ENCODE measurements at regions not wholly inside any gene's neighbourhood (a gene's known extent, or its start where the extent isn't known, plus 50 kb on each side); places are given as distances from the start of the nearest gene placed in this dataset.

DNA sequence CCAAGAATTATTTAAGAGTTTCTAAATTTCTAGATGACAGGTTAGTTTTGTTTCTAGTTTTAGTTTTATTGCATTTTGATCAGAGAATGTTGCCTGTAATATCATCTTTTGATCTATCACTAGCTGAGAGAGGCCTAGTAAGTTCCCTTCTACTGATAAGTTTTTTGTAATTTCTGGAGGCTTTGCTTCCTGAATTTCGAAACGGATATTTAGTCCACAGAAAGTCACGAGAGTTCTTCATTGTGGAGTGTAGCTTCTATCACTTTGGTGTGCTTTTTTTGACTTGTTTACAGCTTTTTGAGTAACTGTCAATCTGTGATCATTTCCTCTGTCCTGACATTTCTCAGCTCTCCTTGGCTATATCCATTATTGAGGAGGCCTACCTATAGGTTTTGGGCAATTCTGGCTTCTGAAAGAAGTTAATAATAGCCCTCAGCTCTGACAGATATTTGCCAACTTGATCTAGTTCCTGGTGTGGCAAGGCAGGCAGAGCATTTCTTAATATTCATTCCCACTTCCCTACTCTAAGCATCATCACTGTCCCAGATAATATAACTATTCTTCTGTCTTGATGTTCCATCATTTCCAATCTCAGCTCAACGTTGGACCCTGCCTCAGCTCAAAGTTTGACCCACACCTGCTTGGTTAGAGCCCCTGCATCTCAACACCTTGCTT is 171.3 kb downstream of the BLID start:
- DNase-seq (ENCODE audit: low spot score), result no peak

DNA sequence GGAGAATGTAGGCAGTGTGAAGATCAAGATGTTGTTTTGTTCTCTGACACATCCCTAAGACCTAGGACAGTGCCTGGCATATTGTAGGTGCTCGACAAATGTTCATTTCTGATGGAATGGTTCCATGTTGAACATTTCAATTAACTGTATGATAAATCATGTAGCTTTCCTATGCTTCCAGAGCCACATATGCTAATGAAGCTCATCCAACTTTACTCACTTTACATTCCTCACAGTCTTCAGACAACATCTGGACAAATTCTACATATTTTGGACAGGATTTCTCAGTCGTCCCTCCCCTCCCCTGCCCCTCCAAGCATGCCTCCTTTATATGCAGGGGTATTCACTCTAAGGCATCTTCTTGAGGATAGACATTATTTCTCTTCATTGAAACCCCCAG is 177.9 kb downstream of the BLID start:
- no peak for DNase-seq (ENCODE audit: low spot score)

DNA sequence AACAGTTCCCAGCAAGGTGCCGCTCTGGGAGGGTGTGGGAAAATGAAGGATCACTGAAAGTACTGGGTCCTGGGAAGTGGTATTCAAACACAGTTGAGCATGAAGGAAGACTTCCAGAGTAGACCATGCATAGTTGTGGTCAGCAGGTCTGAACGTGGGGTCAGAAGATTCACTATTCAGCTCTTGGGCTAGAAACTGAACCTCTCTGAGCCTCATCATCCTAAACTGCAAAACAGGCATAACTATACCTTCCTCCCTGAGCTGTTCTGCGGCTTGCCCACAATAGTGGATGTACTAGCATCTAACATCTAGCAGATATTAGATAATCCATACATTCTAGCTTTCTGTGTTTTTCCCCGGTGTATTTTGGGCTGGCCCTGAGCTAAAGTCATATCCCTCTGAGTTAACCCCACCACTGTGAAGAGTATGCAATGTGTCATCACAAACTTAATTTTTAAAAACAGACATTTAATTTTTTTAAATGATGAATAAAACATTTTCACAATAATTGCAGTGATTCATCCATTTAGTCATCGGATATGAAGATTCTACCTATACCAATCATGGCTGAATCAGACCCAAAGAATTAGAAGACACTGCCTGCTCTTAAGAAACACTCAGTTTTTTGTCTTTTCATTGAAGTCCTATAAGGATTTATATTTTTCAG is 179.1 kb downstream of the BLID start:
- DNase-seq (ENCODE audit: low spot score), result no peak

DNA sequence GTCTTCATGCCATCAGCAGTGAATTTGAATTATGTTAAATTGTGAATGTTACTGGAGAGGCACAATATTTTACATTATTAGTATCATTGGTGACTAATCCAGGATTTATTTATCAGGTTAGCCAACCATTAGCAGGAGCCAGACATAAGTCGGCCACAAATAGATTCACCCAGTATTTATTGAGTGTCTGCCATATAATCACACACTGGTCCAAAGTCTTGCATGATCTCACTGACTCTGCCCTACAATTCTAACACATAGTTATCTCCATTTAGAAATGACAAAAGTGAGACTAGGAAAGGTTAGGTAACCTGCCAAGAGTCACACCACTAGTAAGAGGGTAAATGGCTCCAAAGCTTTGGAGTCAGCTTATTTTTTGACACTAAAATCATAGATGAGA is 179.6 kb downstream of the BLID start:
- DNase-seq (ENCODE audit: low spot score), result no peak

DNA sequence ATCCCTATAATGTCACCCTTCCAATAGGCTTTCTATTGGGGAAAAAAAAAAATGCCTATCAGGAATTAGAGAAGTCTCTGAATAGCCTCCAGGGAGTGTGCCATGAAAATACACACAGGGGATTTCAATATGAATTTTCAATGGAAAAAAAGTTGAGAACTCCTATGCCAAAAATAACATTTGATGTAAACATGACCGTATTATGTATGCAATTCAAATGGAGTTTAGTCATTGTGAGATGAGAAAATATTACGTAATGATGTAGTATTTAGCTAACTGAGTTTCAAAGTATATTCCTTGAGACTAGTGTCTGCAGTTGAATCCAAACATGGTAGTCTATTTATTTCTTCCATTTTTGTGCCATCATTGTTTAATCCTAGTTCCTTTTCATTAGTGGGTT is 182.3 kb downstream of the BLID start:
- DNase-seq (ENCODE audit: low spot score), result no peak

DNA sequence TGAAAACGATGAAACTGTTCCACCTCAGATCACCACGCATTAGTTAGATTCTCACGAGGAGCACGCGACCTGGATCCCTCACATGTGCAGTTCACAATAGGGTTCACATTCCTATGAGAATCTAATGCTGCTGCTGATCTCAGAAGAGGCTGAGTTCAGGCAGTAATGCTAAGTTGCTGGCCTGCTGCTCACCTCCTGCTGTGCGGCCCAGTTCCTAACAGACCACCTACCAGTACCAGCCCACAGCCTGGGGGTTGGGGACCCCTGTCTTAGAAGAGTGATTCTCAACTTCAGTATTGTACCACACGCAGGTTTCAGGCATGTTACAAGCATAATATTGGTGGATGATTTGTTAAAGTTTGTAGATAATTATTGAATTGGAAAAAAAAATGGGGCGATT is 182.7 kb downstream of the BLID start:
- no peak for DNase-seq (ENCODE audit: low spot score)

DNA sequence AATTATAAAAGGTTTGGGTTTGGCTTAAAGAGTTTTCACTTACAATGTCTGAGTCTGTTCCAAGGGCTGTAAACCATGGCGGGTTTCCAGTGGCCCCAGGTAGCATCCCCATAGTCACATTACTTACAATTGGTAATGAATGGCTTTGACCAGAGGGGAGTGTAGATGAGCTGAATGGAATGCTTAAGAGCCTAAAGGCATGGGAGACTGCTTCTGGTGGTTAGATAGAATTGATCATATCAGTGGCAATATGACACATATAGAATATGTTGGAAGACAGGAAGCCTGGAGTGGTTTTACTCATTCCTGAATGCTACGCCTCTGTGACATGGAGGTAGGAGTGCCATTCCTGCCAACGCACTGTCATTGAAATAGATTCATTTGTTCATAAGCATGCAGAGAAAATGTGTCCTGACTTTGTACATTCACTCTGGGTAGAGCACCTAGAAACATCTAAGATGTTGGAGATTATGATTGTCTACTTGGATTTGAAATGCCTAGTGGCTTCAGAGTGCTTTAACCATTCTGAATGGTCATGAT is 183.3 kb downstream of the BLID start:
- no peak for DNase-seq (ENCODE audit: low spot score)

DNA sequence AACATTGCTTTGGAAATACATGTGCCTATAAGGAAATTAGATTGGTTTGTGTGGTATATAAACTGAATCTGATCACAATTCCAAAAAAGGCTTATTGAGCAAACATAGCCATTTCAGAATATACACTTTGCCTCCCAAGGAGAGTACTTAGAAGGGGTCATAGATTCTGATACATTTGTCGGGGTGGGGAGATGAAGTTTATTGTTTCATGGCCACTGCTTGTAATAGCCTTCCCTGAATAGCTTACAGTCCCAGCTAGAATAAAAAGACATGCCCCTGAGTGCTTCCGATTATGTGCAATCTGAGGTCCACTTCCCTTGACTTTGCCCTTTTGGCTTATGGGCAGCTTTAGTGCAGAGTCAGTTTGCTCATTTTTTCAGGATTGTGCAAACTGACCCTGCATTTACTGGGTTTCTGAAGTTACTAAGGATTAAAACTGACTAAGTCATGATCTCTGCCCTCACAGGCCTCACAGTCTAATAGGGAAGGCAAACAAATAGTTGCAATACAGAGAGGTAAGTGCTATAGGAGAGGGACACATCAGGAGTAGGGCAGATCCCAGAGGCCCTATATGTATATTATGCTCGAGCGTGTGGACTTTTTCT is 184.2 kb downstream of the BLID start:
- no peak for DNase-seq (ENCODE audit: low spot score)

DNA sequence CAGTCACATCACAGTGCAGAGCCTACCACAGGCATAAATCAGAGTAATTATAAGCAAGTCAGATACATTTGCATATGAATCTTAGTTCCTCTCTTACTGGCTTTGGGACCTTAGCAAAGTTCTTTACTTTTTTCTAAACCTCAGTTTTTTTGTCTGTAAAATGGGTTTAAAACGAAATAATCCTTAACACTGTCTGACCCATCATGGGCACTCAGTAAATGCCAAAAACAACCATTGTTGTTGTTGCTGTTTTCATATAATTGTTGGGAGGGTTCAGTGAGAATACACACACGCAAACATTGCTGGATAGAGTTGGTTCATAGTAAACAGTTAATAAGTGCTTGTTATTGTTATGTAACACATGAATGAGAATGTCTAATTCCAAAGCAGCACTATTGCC is 184.9 kb downstream of the BLID start:
- DNase-seq (ENCODE audit: low spot score), result no peak

DNA sequence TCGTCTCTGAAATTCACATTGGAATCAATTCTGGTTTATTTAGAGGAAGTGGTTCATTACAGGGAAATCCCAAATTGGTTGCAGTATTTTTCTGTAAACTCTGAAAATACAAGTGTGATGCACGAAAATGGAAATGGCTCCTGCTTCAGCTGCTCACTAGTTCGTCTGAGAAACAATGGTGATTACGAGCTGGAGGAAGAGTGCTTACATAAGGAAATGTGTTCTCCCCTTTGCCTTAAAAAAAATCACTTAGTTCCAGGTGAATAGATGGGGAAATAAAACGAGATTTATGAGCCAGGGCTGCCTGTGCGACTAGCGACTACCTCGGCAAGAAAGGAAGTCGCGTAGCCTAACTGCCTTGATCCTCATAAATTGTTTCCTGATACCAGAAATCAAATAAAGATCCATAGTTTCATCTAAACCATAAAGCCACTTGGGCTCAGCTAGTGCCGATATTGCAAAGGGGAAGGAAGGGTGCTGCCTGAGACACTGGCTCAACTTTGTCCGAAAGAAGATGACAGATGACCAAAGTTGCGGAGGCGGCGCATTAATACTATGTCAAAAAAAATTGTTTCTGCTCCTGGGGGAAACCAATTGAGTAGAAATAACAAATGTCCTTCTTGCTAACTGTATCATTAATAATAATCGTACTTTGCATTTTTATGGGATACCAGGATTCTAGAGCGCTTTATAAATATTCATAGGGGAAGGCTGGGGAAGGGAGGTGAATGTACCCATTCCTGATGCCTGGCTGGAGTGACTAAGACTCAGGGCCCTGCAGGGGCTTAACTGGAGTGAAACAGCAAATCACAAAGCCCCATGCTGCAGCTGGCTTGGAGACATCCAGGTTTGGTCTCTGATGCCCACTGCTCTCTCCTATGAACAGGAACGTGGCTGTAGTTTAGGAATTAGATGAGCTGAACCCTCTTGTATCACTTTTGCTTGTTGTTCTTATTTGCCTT is 185.7 kb downstream of the BLID start:
- no peak for DNase-seq (ENCODE audit: low spot score)

DNA sequence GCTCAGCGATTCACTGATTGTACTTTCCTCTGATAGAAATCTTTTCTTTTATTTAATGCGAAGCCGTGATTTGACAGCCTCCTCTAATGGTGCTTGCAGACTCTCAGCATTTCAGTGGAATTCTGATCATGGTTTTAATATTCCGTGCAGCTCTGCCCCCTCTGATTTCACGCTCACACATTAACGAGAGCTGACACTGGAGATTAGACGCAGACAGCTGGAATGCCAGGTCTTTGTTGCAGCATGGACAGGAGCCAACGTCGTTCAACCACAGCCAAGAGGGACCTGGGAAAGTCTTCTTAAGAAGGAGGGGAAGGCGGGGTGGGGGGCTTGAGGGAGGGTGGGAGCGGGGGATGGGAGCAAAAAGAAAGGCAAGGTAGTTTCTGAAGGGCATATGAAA is 186.4 kb downstream of the BLID start:
- peak; percentile 12 for DNase-seq (ENCODE audit: low spot score)

DNA sequence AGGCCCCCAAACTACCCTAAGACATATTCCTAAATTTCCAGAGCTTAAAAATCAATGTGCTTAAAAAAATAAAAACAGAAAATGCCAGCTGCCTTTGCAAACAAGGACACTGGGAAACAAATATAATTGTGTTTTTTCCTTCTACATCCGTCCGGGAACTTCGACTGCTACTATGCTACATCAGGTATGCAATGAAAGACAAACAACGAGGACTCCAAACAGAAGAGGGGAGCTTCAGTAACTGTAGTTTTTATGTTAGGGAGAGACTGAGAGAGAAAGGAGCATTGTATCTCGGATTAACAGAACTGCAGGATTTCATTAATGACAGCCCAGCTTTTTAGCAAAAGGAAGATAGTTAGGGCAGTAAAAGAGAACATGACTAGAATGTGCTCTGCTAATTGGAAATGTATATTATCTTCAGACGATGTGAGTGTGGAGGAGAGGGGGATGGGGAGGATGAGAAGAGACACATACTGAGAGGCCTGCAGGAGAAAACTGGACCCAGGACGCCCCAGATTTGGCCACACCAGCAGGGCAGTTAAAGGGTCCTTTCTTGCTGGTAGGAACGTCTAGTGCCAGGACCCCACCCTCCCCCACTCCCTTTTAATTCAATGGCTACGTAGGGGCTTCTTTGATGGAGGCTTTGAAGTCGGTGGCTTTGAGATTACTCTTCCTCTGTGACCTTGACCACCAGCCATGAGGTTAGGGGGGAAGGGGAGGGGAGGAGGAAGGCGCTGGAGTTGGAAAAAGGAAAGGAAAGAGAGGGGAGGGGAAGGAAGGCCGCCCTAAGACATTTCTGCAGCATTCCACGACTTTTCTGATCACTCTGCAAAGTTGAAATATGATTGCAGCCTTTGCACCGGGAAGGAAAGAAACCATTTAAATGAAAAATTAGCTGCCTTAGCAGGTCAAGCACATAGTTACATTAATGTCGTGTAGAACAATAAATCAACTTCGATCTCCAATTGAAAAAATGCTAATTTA is 187.1 kb downstream of the BLID start:
- DNase-seq (ENCODE audit: low spot score), result no peak

DNA sequence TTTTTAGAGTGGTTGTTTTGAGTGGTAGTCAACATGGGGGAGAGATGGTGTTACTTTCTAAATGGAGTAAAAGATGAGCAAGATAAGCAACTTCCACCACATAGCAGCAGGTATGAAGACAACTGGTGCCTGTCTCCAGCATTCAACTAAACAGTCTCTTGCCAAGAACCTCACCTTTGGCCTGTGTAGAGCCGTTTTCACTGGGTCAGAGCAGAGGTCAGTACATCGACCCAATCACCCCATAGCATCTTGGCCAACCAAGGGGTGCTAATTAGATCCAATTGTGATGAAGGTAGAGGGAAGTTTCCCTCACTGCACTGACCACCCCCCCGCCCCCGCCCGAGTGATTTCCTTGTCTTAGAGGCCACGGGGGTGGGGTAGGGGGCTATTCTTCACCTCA is 188.2 kb downstream of the BLID start:
- no peak for DNase-seq (ENCODE audit: low spot score)

DNA sequence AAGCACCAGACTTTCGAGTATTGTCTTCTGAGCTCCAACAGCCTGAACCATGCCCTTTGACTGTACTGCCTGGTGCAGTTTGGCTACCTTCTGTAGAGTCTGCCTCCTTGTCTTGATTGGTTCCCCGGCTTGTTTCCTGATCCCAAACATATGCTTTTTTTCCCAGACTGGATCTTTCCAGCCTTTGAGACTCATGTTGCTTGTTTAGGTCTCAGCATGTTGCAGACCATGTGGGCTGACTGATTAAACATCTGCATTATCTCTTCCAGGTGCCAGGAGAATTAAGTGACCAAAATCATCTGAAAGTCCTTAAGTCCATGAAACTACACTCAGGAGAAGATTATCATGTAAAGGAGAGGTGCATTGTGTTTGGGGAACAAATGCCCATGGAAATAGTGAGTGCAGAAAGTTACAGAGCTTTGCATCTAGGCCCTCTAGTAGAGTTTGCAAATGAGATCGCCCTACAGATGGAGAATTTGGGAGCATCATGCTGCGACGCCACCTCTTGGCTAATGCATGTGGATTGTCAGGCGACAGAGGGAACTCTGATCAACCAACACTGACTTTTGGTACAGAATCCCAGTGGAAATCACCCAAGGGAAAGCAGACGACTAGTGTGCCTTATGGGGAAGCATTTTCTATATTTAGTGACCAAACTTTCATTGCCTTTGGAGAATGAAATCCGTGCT is 188.8 kb downstream of the BLID start:
- no peak for DNase-seq (ENCODE audit: low spot score)

DNA sequence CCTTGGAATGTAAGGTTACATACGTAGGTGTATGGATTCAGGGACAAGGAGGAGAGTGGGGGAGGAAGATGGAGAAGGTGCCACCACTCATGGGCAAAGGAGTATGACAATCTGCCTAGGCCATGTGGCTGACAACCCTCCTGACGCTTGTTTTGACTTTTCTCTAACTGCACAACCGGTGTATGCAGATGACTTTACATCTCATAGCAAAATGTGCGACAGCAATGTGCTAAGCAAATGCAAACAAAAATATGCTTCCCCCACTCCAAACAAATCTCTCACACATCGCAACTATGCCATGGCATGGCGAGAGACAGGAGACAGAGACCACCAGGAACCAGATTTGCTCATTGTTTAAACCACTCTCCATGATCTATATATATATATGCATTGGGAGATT is 191.8 kb downstream of the BLID start:
- no peak for DNase-seq (ENCODE audit: low spot score)

DNA sequence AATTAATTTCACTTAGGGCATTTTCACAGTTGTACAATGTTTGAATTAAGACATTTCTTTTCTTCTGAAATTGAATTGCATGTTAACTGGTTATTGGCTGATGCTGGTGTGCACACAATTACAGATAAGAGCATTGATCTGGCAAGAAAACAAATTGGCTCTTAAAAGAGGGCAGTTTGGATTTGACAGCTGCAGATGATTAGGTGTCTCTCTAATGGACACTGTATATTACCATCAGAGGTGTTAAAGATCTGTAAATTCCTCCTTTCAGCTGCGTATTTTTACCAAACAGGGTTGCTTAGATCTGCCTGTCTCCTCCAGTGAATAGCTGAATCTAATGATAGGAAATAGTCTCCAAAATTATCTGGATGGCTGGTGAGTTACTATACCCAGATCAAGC is 198.5 kb downstream of the BLID start:
- DNase-seq (ENCODE audit: low spot score), result no peak

DNA sequence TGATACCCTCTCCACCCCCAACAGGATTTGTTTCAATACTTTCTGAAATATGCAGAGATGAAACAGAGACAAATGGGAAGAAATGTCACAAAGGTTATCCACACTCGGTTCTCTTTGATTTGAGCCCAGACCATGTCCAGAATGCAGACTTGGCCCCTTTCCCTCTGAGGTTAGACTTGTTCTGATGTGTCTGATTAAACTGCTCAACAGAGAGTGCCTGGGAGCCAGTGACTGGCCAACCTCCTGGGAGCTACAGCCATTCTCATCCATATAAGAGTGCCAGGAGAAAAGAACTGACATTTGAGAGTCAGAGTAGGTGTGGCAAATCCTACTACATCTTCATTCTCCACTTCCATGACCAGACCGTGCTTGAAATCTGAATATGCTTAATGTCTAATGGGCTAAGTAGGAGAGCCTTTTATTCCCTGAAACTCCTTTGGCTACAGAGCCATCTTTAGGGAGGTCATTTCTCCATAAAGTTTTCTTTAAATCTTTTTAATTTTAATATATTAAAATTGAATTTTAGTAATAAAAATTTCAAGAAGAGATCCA is 201.4 kb downstream of the BLID start:
- no peak for DNase-seq (ENCODE audit: low spot score)

DNA sequence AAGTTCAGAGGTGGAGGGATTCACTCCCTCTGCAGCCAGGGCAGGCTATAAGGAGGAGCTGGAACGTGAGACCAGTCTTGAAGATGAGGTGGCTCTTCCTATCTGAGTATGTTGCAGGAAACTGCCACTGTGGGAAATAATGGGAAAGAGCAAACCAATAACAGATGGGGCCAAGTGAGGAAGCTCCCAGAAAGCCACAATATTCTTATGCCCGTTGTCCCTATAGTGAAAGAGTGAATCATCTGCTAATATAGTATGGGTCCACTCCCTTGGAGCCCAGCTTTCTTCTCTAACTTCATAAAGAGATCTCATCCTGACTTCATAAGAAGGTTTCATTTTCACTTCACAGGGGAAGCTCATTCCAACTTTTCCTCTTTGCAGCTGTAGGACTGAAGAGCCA is 206.4 kb downstream of the BLID start:
- DNase-seq (ENCODE audit: low spot score), result no peak

DNA sequence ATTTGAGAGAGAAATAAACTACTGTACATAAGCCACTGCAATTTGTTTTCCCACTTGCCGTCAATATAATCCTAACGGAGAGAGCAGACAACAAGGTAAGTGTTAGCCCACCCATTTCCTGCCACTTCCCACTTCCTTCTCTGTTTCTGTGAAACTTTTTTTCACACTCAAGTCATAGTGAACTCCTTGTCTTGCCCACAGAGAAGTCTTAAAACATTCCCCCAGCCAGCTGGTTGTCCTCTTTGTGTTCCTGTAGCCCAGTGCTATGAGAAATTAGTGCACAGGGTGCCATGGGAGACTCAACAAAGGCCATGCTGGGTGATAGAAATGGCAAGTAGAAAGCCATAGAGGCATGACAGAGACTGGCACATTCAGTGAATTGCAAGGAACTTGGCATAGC is 208.6 kb downstream of the BLID start:
- no peak for DNase-seq (ENCODE audit: low spot score)

DNA sequence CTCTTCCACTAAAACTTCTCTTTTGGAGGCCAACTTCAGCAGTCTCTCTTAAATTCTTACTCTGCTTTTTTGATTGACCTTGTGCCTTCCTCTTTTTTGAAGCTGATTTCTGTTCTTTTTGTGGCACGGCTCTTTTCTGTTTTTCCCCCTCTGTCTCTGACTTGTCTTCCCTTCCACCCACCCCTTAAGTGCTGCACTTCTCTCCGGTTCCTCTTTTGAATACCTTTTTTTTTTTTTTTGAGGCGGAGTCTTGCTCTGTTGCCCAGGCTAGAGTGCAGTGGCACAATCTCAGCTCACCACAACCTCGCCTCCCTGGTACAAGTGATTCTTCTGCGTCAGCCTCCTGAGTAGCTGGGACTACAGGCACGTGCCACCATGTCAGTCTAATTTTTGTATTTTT is 211.9 kb downstream of the BLID start:
- DNase-seq (ENCODE audit: low spot score), result no peak
